HG02943 (cell line): ENCODE measurements at regions not wholly inside any gene's neighbourhood (a gene's known extent, or its start where the extent isn't known, plus 50 kb on each side); places are given as distances from the start of the nearest gene placed in this dataset.

Experiments
- ATAC-seq: cut with Tn5 transposase; IDR thresholded peaks from one replicate; pipeline ENCODE4 v1.9.1; 2021; ENCODE audit warnings: mild to moderate bottlenecking, low read depth, moderate library complexity; ENCODE audit not compliant: unreplicated experiment

- ATAC-seq = no peak
Measured at GRCh38 chr9:515665-516064, 301.0 kb downstream of the DOCK8 start.

DNA sequence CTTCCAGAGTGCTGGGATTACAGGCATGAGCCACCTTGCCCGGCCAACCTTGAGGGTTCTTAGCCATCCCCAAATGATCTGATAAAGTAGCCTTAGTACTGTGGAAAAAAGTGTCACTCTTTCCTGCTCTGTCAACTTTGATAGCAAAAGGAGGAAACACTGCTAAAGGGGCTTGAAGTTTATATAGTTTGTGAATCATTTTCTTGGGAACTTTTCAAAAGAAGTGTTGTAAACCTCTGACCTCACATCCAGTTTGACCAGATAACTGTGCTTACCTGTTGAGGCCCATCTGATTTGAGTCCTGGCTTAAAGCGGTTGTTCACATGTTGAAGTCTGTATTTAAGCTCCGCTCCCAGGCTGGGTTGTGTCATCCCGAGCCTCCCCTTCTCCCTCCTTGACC is 303.3 kb downstream of the DOCK8 start:
- no peak for ATAC-seq

GRCh38 chr9:518540-518939 is 303.9 kb downstream of the DOCK8 start:
- no peak for ATAC-seq

GRCh38 chr9:519579-519978 is 304.9 kb downstream of the DOCK8 start:
- ATAC-seq = no peak

GRCh38 chr9:520302-520701 is 305.6 kb downstream of the DOCK8 start:
- no peak for ATAC-seq

GRCh38 chr9:522190-522589 is 307.5 kb downstream of the DOCK8 start:
- no peak for ATAC-seq

DNA sequence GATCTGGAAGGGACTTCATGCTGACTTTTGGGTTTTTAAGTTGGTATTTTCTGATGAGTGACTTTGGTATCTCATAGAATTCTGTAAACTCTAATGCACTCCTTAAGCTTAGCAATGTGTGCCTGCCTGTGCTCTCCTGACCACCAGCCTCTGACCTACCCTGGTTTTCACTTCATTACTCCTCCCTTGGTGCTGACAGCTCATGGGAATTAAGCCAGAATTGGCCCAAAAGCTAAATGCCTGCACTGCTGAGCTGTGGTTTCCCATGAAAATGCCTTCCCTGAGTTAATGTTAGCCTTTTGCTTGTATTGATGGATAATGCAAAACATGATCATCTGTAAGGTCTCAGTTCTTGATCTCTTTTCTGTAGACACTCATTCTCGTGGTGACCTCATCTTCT is 308.0 kb downstream of the DOCK8 start:
- no peak for ATAC-seq

- ATAC-seq = no peak
Measured at GRCh38 chr9:523444-523843, 308.8 kb downstream of the DOCK8 start.

DNA sequence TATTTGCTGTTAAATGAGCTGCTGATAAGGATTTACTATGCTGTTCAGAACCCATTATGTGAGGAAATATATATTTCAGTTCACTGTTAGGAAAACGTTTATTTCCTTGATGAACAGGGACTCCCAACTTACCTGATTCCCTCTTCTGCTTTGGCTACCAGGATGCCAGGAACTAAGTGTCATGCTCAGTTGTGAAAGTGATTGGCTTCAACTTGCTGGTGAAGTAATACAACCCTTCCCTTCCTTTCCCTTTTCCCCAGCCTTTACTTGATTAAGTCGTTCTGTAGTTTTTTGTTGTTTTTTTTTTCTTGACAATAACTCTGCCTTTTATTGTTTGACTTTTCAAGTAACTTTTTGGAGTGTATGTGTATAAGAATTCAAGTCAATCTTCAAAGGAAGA is 309.3 kb downstream of the DOCK8 start:
- no peak for ATAC-seq

DNA sequence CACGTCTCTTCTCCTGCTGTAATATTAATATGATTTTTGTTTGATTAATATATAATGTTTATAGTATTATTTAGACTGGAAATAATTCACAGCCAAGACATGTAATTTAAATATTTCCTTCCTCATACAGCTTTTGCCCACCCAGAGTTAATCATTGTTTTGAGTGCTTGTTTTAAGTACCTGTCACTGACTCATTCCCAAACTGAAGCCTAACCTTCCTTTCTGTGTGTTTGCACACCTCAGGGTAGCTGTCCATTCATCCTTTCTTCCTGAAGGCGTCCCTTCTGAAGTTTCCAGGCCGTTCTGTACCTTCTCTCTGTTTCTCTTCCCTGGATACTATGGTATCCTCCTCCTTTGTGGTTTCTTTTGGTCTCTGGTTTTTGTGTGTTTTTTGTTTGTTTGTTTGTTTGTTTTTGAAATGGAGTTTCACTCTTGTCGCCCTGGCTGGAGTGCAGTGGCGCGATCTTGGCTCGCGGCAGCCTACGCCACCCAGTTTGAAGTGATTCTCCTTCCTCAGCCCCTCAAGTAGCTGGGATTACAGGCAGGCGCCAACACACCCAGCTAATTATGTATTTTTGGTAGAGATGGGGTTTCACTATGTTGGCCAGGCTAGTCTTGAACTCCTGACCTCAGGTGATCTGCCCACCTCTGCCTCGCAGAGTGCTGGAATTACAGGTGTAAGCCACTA is 312.4 kb downstream of the DOCK8 start:
- peak; percentile 84 for ATAC-seq

DNA sequence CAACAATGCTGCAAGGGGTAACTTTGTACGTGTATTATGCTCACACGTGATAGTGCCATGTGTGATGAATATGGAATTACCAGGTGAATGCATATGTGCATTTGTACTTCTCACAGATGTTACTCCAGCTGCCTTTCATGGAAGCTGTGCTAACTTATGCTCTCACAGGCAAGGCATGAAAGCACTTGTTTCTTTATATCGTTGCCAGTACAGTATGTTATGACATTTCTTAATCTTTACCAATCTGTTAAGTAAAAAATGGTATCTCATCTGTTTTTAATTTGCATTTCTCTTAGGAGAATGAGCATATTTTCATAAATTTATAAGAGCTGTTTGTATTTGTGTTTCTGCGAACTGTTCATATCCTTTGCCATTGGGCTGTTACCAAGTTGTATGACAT is 311.8 kb upstream of the DMRT1 start:
- ATAC-seq = no peak

DNA sequence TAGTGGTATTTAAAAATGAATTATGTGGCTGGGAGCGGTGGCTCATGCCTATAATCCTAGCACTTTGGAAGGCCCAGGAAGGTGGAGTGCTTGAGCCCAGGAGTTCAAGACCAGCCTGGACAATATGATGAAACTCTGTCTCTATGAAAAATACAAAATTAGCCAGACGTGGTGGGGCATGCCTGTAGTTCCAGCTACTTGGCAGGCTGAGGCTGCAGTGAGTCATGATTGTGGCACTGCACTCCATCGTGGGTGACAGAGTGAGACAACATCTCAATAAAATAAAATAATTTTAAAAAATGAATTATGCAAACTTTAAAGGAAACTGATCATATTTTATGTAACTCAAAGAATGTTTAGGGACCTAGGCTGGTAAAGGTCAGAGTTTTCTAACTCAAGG is 310.8 kb upstream of the DMRT1 start:
- ATAC-seq = no peak

DNA sequence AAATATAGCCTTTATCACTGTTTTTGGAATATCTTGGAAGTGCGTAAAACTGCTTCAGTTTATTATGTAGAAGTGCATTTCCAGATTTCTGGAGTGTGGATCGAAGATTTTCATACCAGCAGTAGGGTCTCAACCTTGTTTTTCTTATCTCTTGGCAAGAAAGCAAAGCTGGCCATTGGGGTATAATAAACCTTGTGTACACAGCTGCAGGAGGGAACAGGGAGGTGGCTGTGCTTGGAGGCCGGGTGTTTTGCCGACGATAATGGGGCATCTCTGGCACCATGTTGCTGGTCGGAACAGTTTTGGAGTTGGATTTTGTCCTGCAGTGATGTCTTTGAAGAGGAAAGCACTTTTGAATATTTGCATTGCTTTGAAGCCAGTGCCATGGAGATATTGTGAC is 308.8 kb upstream of the DMRT1 start:
- no peak for ATAC-seq

GRCh38 chr9:534886-535285 is 306.6 kb upstream of the DMRT1 start:
- ATAC-seq = no peak

DNA sequence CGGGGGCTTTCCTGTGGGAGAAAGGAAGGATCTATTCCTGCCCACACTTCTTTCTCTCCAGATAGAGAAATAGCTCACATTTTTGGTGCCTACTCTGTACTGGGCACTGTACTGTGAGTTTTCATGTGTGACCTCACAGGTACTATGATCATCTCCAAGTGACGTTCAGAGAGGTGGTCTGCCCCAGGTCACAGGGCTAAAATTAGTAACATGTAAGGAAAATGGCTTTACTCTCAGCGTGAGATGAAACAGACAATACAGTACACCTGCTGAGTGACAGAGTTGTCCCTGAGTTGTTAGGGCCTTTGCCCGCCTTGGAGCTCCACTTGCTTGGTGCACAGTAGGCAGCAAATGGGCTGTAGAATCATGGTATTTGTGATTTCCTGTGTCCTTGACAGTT is 306.1 kb upstream of the DMRT1 start:
- ATAC-seq = no peak

DNA sequence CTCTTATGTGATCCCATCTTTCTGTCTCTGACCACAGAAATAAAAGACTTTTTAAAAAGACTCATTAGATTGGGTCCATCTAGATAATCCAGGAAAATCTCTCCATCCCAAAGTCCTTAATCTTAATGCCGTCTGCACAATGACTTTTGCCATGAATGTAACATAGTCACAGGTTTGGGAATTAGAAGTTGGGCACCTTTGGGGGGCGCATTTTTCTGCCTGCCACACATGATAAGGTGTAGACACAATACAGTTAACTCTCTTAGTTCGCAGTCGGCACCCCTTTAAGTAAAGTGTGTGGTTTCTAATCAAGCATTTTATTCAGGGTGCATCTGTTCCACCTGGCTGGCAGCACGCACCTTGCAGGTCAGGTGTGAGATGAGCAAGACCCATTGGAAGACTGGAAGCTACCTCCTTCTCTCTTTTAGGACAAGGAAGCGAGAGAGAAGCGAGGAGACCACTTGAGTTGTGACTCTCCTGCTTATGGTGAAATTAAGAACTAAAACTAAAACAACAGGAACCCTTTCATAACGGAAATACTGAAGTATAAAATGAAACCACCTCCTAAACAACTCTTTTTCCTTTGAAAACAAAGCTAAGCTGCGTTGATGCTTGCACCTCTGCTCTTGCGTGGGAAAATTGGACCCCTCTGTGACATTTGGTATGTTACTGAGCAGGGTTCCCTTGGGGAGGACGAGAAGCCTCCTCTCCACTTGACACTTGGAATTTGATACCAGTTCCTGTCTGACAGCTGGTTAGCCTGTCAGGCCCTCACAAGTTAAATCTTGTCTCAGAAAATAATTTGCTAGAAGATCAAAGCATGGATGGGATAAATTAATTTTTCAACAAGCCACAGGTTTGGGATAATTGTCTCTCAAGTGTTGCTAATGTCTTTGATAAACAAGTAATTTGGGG is 304.6 kb upstream of the DMRT1 start:
- ATAC-seq = no peak

DNA sequence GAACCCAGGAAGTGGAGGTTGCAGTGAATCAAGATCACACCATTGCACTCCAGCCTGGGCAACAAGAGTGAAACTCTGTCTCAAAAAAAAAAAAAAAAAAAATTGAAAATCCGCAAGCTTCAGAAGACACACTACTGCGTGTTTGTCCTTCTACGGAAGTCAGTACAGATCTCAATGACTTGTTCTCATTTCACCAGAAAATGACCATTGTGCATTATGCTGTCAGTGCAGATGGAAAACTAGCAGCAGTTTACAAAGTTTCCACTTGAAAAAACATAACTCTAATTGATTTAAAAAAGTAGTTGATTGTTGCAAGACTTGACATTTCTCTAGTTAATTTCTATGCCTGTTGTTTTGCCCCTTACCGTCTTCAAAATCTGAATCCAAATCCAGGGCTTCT is 298.0 kb upstream of the DMRT1 start:
- ATAC-seq = no peak

GRCh38 chr9:545480-545879 is 296.0 kb upstream of the DMRT1 start:
- ATAC-seq = no peak

DNA sequence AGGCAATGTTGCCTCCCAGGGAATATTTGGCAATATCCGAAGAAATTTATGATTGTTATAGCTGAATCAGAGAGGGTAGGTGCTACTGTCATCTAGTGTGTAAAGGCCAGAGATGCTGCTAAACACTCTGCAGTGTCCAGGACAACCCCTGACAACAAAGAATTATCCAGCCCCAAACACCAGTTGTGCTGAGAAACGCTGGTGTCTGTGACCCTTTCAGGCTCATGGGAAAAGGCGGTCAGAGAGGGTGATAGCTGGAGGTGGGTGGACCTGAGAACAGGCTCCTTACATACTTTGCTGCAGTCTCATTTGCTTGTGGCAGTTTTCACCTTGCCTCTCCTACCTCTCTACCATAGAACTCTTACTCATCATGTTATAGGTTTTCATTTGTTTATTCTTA is 295.3 kb upstream of the DMRT1 start:
- ATAC-seq = no peak

- ATAC-seq = no peak
Measured at GRCh38 chr9:546797-547223, 294.7 kb upstream of the DMRT1 start.

GRCh38 chr9:547314-547713 is 294.2 kb upstream of the DMRT1 start:
- no peak for ATAC-seq

- no peak for ATAC-seq
Measured at GRCh38 chr9:549455-549997, 292.0 kb upstream of the DMRT1 start.
